IMR-90 (cell line): ENCODE measurements at regions not wholly inside any gene's neighbourhood (a gene's known extent, or its start where the extent isn't known, plus 50 kb on each side); places are given as distances from the start of the nearest gene placed in this dataset.

Experiments
- ATAC-seq: fragments of 200-7000 bp; cut with Tn5 transposase; 2 replicates; pipeline ENCODE4 v1.9.1; 2020; ENCODE audit warnings: low read depth, mild to moderate bottlenecking, moderate library complexity
- BruUV-seq: library from RNA; stranded (reverse); fragments of 400-500 nt; replicated peaks from 2 replicates; lab custom pipeline; 2021; lab: Mats Ljungman, UMichigan
- CTCF ChIA-PET: fragments of 300-600 bp; formaldehyde crosslinking; extraction: SDS; loops from one replicate; lab custom pipeline; 2021; ENCODE audit warnings: antibody characterized with exemption; lab: Yijun Ruan, JAX
- POLR2A ChIA-PET: fragments of 300-600 bp; sonication (Branson Sonifier 250); formaldehyde crosslinking; loops from one replicate; lab custom pipeline; 2022; ENCODE audit warnings: antibody characterized with exemption; ENCODE audit not compliant: unreplicated experiment; lab: Charles Lee
- DNase-seq: peaks from one replicate; pipeline ENCODE4 v3.0.0; 2013
- H2AFZ ChIP-seq: replicated peaks from 2 replicates; pipeline ENCODE3; 2013; ENCODE audit warnings: low read length, mild to moderate bottlenecking; ENCODE audit not compliant: poor library complexity
- H2AK5ac ChIP-seq: 2 replicates; pipeline ENCODE4 v1.6.1; 2013; ENCODE audit warnings: low read depth, low read length, inconsistent platforms
- H2AK9ac ChIP-seq: replicated peaks from 2 replicates; pipeline ENCODE3; 2013; ENCODE audit warnings: mild to moderate bottlenecking, low read depth, low read length, moderate library complexity; ENCODE audit not compliant: poor library complexity
- H2BK120ac ChIP-seq: 2 replicates; pipeline ENCODE4 v1.6.1; 2013; ENCODE audit warnings: low read depth, low read length, inconsistent platforms
- H2BK15ac ChIP-seq: 3 replicates; pipeline ENCODE4 v1.6.1; 2013; ENCODE audit warnings: low read depth, low read length, inconsistent platforms
- H2BK20ac ChIP-seq: 2 replicates; pipeline ENCODE4 v1.6.1; 2013; ENCODE audit warnings: low read depth, mild to moderate bottlenecking, inconsistent platforms, low read length, moderate library complexity
- H2BK5ac ChIP-seq: 2 replicates; pipeline ENCODE4 v1.6.1; 2013; ENCODE audit warnings: mild to moderate bottlenecking, low read depth, low read length, inconsistent platforms; ENCODE audit not compliant: poor library complexity, severe bottlenecking
- H3K14ac ChIP-seq: replicated peaks from 2 replicates; pipeline ENCODE4 v1.6.1; 2013; ENCODE audit warnings: low read depth, low read length, inconsistent platforms
- H3K18ac ChIP-seq: 2 replicates; pipeline ENCODE4 v1.6.1; 2013; ENCODE audit warnings: low read depth, low read length, control low read depth
- H3K23ac ChIP-seq: 2 replicates; pipeline ENCODE4 v1.6.1; 2013; ENCODE audit warnings: low read depth, low read length, inconsistent platforms
- H3K27ac ChIP-seq: 2 replicates; pipeline ENCODE4 v1.5.1; 2013; ENCODE audit warnings: mild to moderate bottlenecking, control low read depth, low read length; ENCODE audit not compliant: insufficient read depth
- H3K27me3 ChIP-seq: 2 replicates; pipeline ENCODE4 v1.6.1; 2013; ENCODE audit warnings: low read length; ENCODE audit not compliant: control insufficient read depth, insufficient read depth
- H3K36me3 ChIP-seq: 2 replicates; pipeline ENCODE4 v1.6.1; 2013; ENCODE audit warnings: low read length, mixed read lengths; ENCODE audit not compliant: control insufficient read depth, insufficient read depth
- H3K4ac ChIP-seq: 2 replicates; pipeline ENCODE4 v1.6.1; 2013; ENCODE audit warnings: low read depth, low read length, inconsistent platforms
- H3K4me1 ChIP-seq: 2 replicates; pipeline ENCODE4 v1.6.1; 2013; ENCODE audit warnings: low read length, mixed read lengths; ENCODE audit not compliant: control insufficient read depth, insufficient read depth
- H3K4me2 ChIP-seq: 2 replicates; pipeline ENCODE4 v1.6.1; 2013; ENCODE audit warnings: low read depth, mild to moderate bottlenecking, control low read depth, low read length, moderate library complexity
- H3K4me3 ChIP-seq: 2 replicates; pipeline ENCODE4 v1.5.1; 2013; ENCODE audit warnings: low read depth, mild to moderate bottlenecking, control low read depth, low read length, moderate library complexity; ENCODE audit not compliant: insufficient read depth
- H3K56ac ChIP-seq: 2 replicates; pipeline ENCODE4 v1.6.1; 2013; ENCODE audit warnings: low read length, inconsistent platforms; ENCODE audit not compliant: insufficient read depth; ENCODE audit errors: extremely low read depth
- H3K79me1 ChIP-seq, 2 experiments: 2 replicates each; pipeline ENCODE4 v1.6.1; 2013; ENCODE audit warnings: low read length in 2 of 2, inconsistent platforms in 1 of 2, low read depth in 1 of 2
- H3K9ac ChIP-seq: 2 replicates; pipeline ENCODE4 v1.6.1; 2013; ENCODE audit warnings: low read depth, low read length, control low read depth
- H3K9me1 ChIP-seq: 2 replicates; pipeline ENCODE4 v1.6.1; 2013; ENCODE audit warnings: low read length, inconsistent platforms; ENCODE audit not compliant: insufficient read depth
- H3K9me3 ChIP-seq: 2 replicates; pipeline ENCODE4 v1.6.1; 2013; ENCODE audit warnings: low read length; ENCODE audit not compliant: control insufficient read depth, insufficient read depth
- H4K20me1 ChIP-seq: 2 replicates; pipeline ENCODE4 v1.6.1; 2013; ENCODE audit warnings: low read length, inconsistent platforms; ENCODE audit not compliant: insufficient read depth
- H4K5ac ChIP-seq: 2 replicates; pipeline ENCODE4 v1.6.1; 2013; ENCODE audit warnings: mild to moderate bottlenecking, low read depth, low read length, control low read depth
- H4K8ac ChIP-seq, 2 experiments: 2 replicates each; pipeline ENCODE4 v1.6.1; 2013; ENCODE audit warnings: low read depth in 2 of 2, low read length in 2 of 2, control low read depth in 1 of 2, inconsistent platforms in 1 of 2
- H4K91ac ChIP-seq: 2 replicates; pipeline ENCODE4 v1.6.1; 2013; ENCODE audit warnings: low read depth, low read length, inconsistent platforms; ENCODE audit not compliant: insufficient read depth
- BHLHE40 ChIP-seq: fragments of 150-350 bp; IDR thresholded peaks from 2 replicates; pipeline ENCODE4 v1.6.1; 2016; ENCODE audit warnings: mild to moderate bottlenecking, low read depth, low read length
- CTCF ChIP-seq: conservative IDR thresholded peaks from 2 replicates; pipeline ENCODE4 v1.5.1; 2012; ENCODE audit warnings: mild to moderate bottlenecking, low read depth, low read length, improper control_type of control experiment
- ELK1 ChIP-seq: fragments of 150-350 bp; IDR thresholded peaks from 2 replicates; pipeline ENCODE4 v1.6.1; 2016; ENCODE audit warnings: low read depth, mild to moderate bottlenecking, low read length, moderate library complexity, borderline replicate concordance
- MAZ ChIP-seq: IDR thresholded peaks from 2 replicates; pipeline ENCODE4 v1.6.1; 2012; ENCODE audit warnings: low read depth, mild to moderate bottlenecking, low read length, improper control_type of control experiment, moderate library complexity, borderline replicate concordance
- MXI1 ChIP-seq: IDR thresholded peaks from 2 replicates; pipeline ENCODE4 v1.6.1; 2012; ENCODE audit warnings: low read depth, mild to moderate bottlenecking, low read length, moderate library complexity, borderline replicate concordance
- RAD21 ChIP-seq: IDR thresholded peaks from 2 replicates; pipeline ENCODE4 v1.6.1; 2012; ENCODE audit warnings: low read length, improper control_type of control experiment
- RCOR1 ChIP-seq: IDR thresholded peaks from 2 replicates; pipeline ENCODE4 v1.6.1; 2012; ENCODE audit warnings: mild to moderate bottlenecking, low read length, improper control_type of control experiment; ENCODE audit not compliant: insufficient replicate concordance
- RFX5 ChIP-seq: IDR thresholded peaks from 2 replicates; pipeline ENCODE4 v1.8.0; 2012; ENCODE audit warnings: low read depth, mild to moderate bottlenecking, low read length, moderate library complexity
- SMC3 ChIP-seq: fragments of 150-350 bp; IDR thresholded peaks from 2 replicates; pipeline ENCODE4 v1.6.1; 2016; ENCODE audit warnings: low read depth, mild to moderate bottlenecking, antibody characterized with exemption, low read length, moderate library complexity
- whole genome bisulfite sequencing, 2 experiments: methylation state at CpG; one replicate each; pipeline versions ENCODE4 v1.1.5 to v1.1.7; 2013; ENCODE audit warnings: missing lambda C conversion rate in 2 of 2; ENCODE audit not compliant: insufficient read length in 1 of 2; ENCODE audit errors: extremely low coverage in 2 of 2; 5-methylcytosine and 5-hydroxymethylcytosine counted together
- dilution Hi-C: fragments of 300-500 bp; cut with HindIII; formaldehyde crosslinking; loops from one replicate; pipeline ENCODE4 v1.14.3; 2018; ENCODE audit warnings: low sequenced_read_pairs; ENCODE audit not compliant: unreplicated experiment
- in situ Hi-C: fragments of 300-500 bp; cut with MboI; formaldehyde crosslinking; loops from 3 replicates; pipeline ENCODE4 v1.14.3; 2019; ENCODE audit warnings: low sequenced_read_pairs, inconsistent platforms, mixed read lengths
- intact Hi-C: fragments of 100-400 bp; cut with micrococcal nuclease; formaldehyde crosslinking; loops from 2 replicates; pipeline ENCODE4 v1.10.0; 2022

DNA sequence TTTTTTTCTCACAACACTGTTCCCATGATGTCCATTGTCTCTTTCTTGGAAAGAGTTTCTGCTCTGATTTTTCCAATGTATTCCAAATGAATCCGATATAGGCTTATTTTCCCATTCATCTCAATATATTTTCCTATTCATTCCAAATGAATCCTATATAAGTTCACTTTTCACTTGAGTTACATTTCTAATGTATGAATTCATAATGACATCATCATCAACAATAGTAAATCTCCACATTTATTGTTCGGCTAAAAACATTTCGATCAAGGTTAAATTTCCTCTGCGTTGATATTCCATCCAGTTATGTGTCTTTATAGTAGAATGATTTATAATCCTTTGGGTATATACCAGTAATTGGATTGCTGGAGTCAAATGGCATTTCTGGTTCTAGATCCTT lies 76.7 kb upstream of the SLC8A1 start:
- no peak overlapping the region for H4K5ac ChIP-seq
- H2AFZ ChIP-seq = no peak overlapping the region
- no peak overlapping the region for H3K27ac ChIP-seq
- H3K4me1 ChIP-seq = no peaks in the 10 kb centered on the region
- POLR2A ChIA-PET = no interaction called here
- H3K56ac ChIP-seq = no peak overlapping the region
- DNase-seq = no peak
- no peaks in the 10 kb centered on the region for H3K79me1 ChIP-seq
- no peaks in the 10 kb centered on the region for H4K20me1 ChIP-seq
- no peak overlapping the region for H3K4me2 ChIP-seq
- no peak overlapping the region for H2BK20ac ChIP-seq
- H3K4me3 ChIP-seq = no peak overlapping the region
- H3K9ac ChIP-seq = no peak overlapping the region
- H4K91ac ChIP-seq = no peak overlapping the region
- no peaks in the 10 kb centered on the region for H3K27me3 ChIP-seq
- BruUV-seq = no TSS peak
- no peak overlapping the region for H3K4ac ChIP-seq
- TF ChIP-seq SMC3 = no peak
- TF ChIP-seq MAZ = no peak
- no peak for TF ChIP-seq RCOR1
- TF ChIP-seq CTCF = no peak
- TF ChIP-seq RFX5 = no peak
- no peak for TF ChIP-seq MXI1
- no peak for TF ChIP-seq RAD21
- TF ChIP-seq ELK1 = no peak
- no peak for TF ChIP-seq BHLHE40
- no peak overlapping the region for H2AK5ac ChIP-seq
- no peak overlapping the region for H2AK9ac ChIP-seq
- H3K18ac ChIP-seq = no peak overlapping the region
- intact Hi-C loops (no loop called here), in situ Hi-C loops (no loop called here), dilution Hi-C loops (no loop called here)
- H2BK15ac ChIP-seq = no peak overlapping the region
- no peak overlapping the region for H3K14ac ChIP-seq
- no peak overlapping the region for H2BK120ac ChIP-seq
- ATAC-seq = no peak
- no peak overlapping the region for H3K23ac ChIP-seq
- CTCF ChIA-PET = no interaction called here
- no peaks in the 10 kb centered on the region for H3K9me3 ChIP-seq
- H3K9me1 ChIP-seq = no peaks in the 10 kb centered on the region
- WGBS, 2 experiments = no CpG with 5 or more reads among the region's 4 CpGs
- no peaks in the 10 kb centered on the region for H3K36me3 ChIP-seq
- H4K8ac ChIP-seq = no peak overlapping the region
- no peak overlapping the region for H2BK5ac ChIP-seq
